Motor neuron (in vitro differentiated cells): ENCODE measurements at regions not wholly inside any gene's neighbourhood (a gene's known extent, or its start where the extent isn't known, plus 50 kb on each side); places are given as distances from the start of the nearest gene placed in this dataset.
"Not testable (repeated sequence)": the region's sequence is repeated elsewhere in the genome, so short reads cannot be mapped to it uniquely, and the experiment has no call there.

Experiments
- ATAC-seq, 8 experiments: fragments of 200-7000 bp; cut with Tn5 transposase; replicated peaks in 6 of 8; 2 replicates each; pipeline ENCODE4 v1.8.0; 2021; ENCODE audit warnings: mild to moderate bottlenecking in 8 of 8, moderate library complexity in 8 of 8
- H3K27ac ChIP-seq, 2 donors: fragments of 250-450 bp; sonication (Bioruptor Pico); 2 replicates each; pipeline ENCODE4 v1.9.0; 2021; ENCODE audit warnings: antibody characterized with exemption in 2 of 2, mild to moderate bottlenecking in 2 of 2, moderate library complexity in 1 of 2
- H3K4me1 ChIP-seq, 2 donors: fragments of 250-450 bp; sonication (Bioruptor Pico); replicated peaks in 1 of 2; 2 replicates each; pipeline ENCODE4 v1.6.1; 2021; ENCODE audit warnings: antibody characterized with exemption in 2 of 2, mild to moderate bottlenecking in 2 of 2, moderate library complexity in 1 of 2
- H3K4me3 ChIP-seq, 5 donors: fragments of 250-450 bp; sonication (Bioruptor Pico); 2 replicates each; pipeline ENCODE4 v1.9.0; 2021; ENCODE audit warnings: antibody characterized with exemption in 5 of 5, mild to moderate bottlenecking in 5 of 5, moderate library complexity in 4 of 5
- WGBS, 10 experiments: fragments of 450-650 bp; shearing (Covaris generic); methylation state at CpG; one replicate each; pipeline ENCODE4 v1.0.0; 2022; 5-methylcytosine and 5-hydroxymethylcytosine counted together
- in situ Hi-C, 9 experiments: fragments of 400-800 bp; cut with MboI; loops; one replicate each; pipeline ENCODE4 v1.15.0; 2021; ENCODE audit warnings: low sequenced_read_pairs in 9 of 9, low pct_unique_long_range_greater_than_20kb in 2 of 9; ENCODE audit not compliant: unreplicated experiment in 9 of 9

GRCh38 chr3:194910414-194910984, 224.8 kb downstream of the FAM43A start:
- no peak overlapping the region for H3K27ac ChIP-seq
- WGBS, 10 experiments, result 29 to 100% (median 77%) methylated on average over 1 to 6 of the region's 7 CpGs; no CpG with 5 or more reads in 3 of the 10 experiments
- no peak overlapping the region for H3K4me3 ChIP-seq
- in situ Hi-C loops, result no loop called here
- H3K4me1 ChIP-seq, result peaks cover 0 to 5% of the 10 kb centered on the region in 2 donors
- ATAC-seq, result no peak

- WGBS, 10 experiments, result 20 to 83% (median 80%) methylated on average over 1 to 4 of the region's 5 CpGs; no CpG with 5 or more reads in 3 of the 10 experiments
- in situ Hi-C loops, result no loop called here
- ATAC-seq, result no peak
These were observed 227.6 kb downstream of the FAM43A start for GRCh38 chr3:194913316-194913715.

GRCh38 chr3:194924889-194925288, 239.2 kb downstream of the FAM43A start:
- WGBS, 10 experiments, result 54 to 96% (median 67%) methylated on average over 1 to 5 of the region's 5 CpGs; no CpG with 5 or more reads in 1 of the 10 experiments
- H3K4me3 ChIP-seq, H3K27ac ChIP-seq, in situ Hi-C loops, ATAC-seq, H3K4me1 ChIP-seq: not testable (repeated sequence)

More at GRCh38 chr3:194913316-194913715, 227.6 kb downstream of the FAM43A start:
- Histone ChIP-seq H3K27ac (no peak overlapping the region), H3K4me1 (peaks cover 0 to 5% of the 10 kb centered on the region in 2 donors), H3K4me3 (no peak overlapping the region)

- H3K4me3 ChIP-seq, result no peak overlapping the region
- ATAC-seq, result no peak
- no peak overlapping the region for H3K27ac ChIP-seq
- WGBS, 10 experiments, result 55 to 95% (median 70%) methylated on average over 1 to 7 of the region's 12 CpGs; no CpG with 5 or more reads in 1 of the 10 experiments
- in situ Hi-C loops, result no loop called here
- peaks cover under 1 to 4% of the 10 kb centered on the region in 2 donors for H3K4me1 ChIP-seq
These were observed 239.9 kb downstream of the FAM43A start for GRCh38 chr3:194925614-194926013.

- 0 to 71% (median 20%) methylated on average over 1 of the region's 1 CpG; no CpG with 5 or more reads in 1 of the 10 experiments for WGBS, 10 experiments
- Histone ChIP-seq H3K4me1 (peaks cover 4 to 16% of the 10 kb centered on the region in 2 donors), H3K27ac (no peak overlapping the region), H3K4me3 (no peak overlapping the region)
- in situ Hi-C loops, result no loop called here
- no peak for ATAC-seq
These were observed 242.5 kb downstream of the FAM43A start for GRCh38 chr3:194928227-194928626.

- H3K4me3 ChIP-seq, result no peak overlapping the region
- no peak for ATAC-seq
- in situ Hi-C loops, result no loop called here
- peaks cover 4 to 21% of the 10 kb centered on the region in 2 donors for H3K4me1 ChIP-seq
- WGBS, 10 experiments, result 66 to 93% (median 89%) methylated on average over 6 to 24 of the region's 30 CpGs; no CpG with 5 or more reads in 1 of the 10 experiments
- H3K27ac ChIP-seq, result no peak overlapping the region
These were observed 243.3 kb downstream of the FAM43A start for GRCh38 chr3:194928831-194929577.

GRCh38 chr3:194929578-194929960, 243.9 kb downstream of the FAM43A start:
- WGBS, 10 experiments, result 89 to 100% (median 100%) methylated on average over 1 of the region's 1 CpG; no CpG with 5 or more reads in 3 of the 10 experiments
- peaks cover 4 to 21% of the 10 kb centered on the region in 2 donors for H3K4me1 ChIP-seq
- H3K4me3 ChIP-seq, result no peak overlapping the region
- no peak for ATAC-seq
- no peak overlapping the region for H3K27ac ChIP-seq
- in situ Hi-C loops, result no loop called here

GRCh38 chr3:194930377-194931204, 244.9 kb downstream of the FAM43A start:
- ATAC-seq, result peak in 7 of 8 experiments; percentile 28 to 95 (median 68)
- peak overlapping the region in 1 of 2 donors; percentile 34 for H3K27ac ChIP-seq
- H3K4me1 ChIP-seq, result peaks cover 4 to 21% of the 10 kb centered on the region in 2 donors
- in situ Hi-C loops, result no loop called here
- no peak overlapping the region for H3K4me3 ChIP-seq
- 17 to 83% (median 62%) methylated on average over 1 to 7 of the region's 9 CpGs; no CpG with 5 or more reads in 2 of the 10 experiments for WGBS, 10 experiments

GRCh38 chr3:194931347-194931746, 245.7 kb downstream of the FAM43A start:
- peak in 1 of 8 experiments; percentile 3 for ATAC-seq
- WGBS, 10 experiments, result 47 to 96% (median 67%) methylated on average over 1 to 4 of the region's 4 CpGs; no CpG with 5 or more reads in 2 of the 10 experiments
- Histone ChIP-seq H3K4me3 (no peak overlapping the region), H3K4me1 (peaks cover 4 to 21% of the 10 kb centered on the region in 2 donors), H3K27ac (no peak overlapping the region)
- in situ Hi-C loops, result no loop called here

GRCh38 chr3:194931865-194932264, 246.2 kb downstream of the FAM43A start:
- WGBS, 10 experiments, result 80 to 100% (median 89%) methylated on average over 1 to 2 of the region's 2 CpGs; no CpG with 5 or more reads in 3 of the 10 experiments
- ATAC-seq, result peak in 2 of 8 experiments; percentile 43 to 65
- no peak overlapping the region for H3K4me3 ChIP-seq
- H3K4me1 ChIP-seq, result peaks cover 4 to 21% of the 10 kb centered on the region in 2 donors
- in situ Hi-C loops, result no loop called here
- H3K27ac ChIP-seq, result no peak overlapping the region

- no peak overlapping the region for H3K27ac ChIP-seq
- in situ Hi-C loops, result no loop called here
- WGBS, 10 experiments, result 40 to 90% (median 70%) methylated on average over 2 to 5 of the region's 5 CpGs; no CpG with 5 or more reads in 5 of the 10 experiments
- peaks cover 4 to 21% of the 10 kb centered on the region in 2 donors for H3K4me1 ChIP-seq
- ATAC-seq, result no peak
- no peak overlapping the region for H3K4me3 ChIP-seq
These were observed 247.8 kb downstream of the FAM43A start for GRCh38 chr3:194933465-194933864.

- H3K27ac ChIP-seq, result no peak overlapping the region
- peaks cover 4 to 28% of the 10 kb centered on the region in 2 donors for H3K4me1 ChIP-seq
- no peak overlapping the region for H3K4me3 ChIP-seq
- WGBS, 10 experiments, result 40 to 100% (median 91%) methylated on average over 1 to 4 of the region's 4 CpGs; no CpG with 5 or more reads in 4 of the 10 experiments
- in situ Hi-C loops, result no loop called here
- no peak for ATAC-seq
These were observed 249.4 kb downstream of the FAM43A start for GRCh38 chr3:194935061-194935460.
